Head of caudate nucleus (tissue), 42 donors: ENCODE measurements at regions not wholly inside any gene's neighbourhood (a gene's known extent, or its start where the extent isn't known, plus 50 kb on each side); places are given as distances from the start of the nearest gene placed in this dataset.
"Not testable (repeated sequence)": the region's sequence is repeated elsewhere in the genome, so short reads cannot be mapped to it uniquely, and the experiment has no call there.

Source experiments
- DNase-seq, 42 donors: peaks; one replicate each; pipeline versions ENCODE4 v3.0.0 to v3.0.0-alpha.2; 2020 to 2021; ENCODE audit warnings: mixed read lengths in 7 of 42
- intact Hi-C: fragments of 100-400 bp; cut with DNase I; formaldehyde crosslinking; loops from one replicate; pipeline ENCODE4 v1.15.0; 2022

DNA sequence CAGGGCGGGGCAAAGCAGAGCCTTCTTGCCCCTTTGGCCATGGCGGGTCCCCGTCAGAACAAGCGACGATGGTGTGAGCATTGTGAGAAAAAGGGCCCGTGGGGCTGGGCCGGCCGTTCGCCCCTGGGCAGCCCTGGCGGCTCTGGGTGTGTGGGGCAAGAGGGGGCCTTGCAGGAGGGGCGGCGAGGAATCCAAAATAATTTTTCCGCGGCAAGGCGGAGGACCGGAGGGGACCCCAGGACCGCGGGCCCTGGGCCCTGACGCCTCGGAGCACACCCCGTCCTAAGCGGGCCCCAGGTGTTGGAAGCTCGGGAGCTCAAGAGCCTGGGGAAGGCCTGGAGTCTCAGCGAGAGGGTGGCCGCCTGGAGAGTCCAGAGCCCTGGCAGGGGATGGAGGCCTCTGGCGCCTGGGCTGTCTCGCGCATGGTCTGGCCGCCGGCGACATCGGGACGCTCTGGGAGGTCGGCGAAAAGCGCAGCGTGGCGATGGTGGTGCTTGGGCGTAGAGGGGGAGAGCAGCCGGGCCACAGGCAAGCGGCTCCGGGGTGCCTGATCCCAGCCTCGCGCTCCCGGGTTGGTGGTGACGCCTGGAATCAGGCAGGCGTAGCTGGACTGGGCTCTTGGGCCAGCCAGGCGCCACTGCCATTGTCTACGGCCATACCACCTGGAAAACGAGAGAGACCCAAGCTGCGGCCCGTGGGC, 1469.9 kb downstream of the FOXD4L5 start:
- DNase-seq, intact Hi-C loops: not testable (repeated sequence)

DNA sequence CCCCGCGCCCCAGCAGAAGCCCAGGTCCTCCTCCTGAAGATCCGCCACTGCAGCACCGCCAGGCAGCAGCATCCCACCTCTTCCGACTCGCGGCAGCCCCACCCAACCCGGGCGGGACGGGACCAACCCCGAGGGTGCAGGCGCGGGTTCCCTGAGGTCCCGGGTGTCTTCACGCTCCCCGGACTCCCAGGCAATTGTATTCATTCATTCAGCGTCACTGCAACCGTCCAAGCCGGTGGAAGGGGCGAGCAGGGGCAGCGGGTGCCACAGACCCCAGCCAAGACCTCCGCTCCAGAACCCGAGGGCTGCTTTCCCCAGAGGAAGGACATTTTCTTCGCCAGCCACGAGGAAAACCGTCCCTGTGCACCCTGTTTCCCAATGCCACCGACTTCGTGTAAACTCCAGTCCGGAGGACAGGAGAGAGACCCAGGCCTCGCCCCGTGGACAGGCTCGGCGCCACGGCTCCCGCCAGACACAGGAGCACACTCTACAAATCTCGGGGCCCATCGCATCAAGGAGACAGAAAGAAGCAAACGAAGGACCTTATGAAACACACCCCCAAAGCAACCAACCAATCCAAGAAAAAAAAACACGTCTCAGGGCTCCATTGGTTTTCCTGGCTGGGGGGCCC, 1471.5 kb downstream of the FOXD4L5 start:
- intact Hi-C loops, DNase-seq: not testable (repeated sequence)

DNA sequence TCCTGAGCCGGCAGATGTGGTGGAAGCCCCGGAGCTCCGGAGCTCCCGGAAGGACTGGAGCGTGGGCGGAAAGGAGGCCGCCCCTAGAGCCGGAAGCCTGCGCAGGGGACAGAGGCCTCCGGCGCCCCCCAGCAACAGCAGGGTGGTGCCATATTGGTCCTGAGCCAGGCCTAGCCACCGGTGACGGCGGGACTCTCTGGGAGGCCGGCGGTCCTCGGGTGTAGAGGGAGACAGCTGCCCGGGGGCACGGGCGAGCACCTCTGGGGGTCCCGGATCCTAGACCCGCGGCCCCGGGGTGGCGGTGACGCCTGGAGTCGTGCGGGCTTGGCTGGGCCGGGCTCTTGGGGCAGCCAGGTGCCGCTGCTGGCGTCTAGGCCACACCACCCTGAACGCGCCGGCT, 1472.2 kb downstream of the FOXD4L5 start:
- DNase-seq, intact Hi-C loops: not testable (repeated sequence)

DNA sequence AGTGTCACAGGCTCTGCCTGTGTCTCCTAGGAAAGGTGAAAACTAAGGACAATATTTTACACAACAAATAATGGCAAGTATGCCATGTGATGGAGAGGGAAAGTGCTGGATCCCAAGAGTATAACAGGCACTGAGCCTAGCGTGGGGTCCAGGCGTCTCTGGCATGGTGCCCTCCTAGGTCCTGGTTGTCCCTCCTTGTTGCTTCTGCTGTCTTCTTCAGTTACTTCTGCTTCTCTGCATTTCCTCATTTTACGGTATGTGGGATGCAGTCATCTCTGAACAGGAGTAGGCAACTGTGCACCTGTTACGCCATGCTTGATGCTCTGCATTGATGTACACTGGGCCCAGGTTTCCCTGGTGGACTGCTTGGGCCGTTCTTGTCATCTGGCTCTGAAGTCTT, 1480.8 kb downstream of the FOXD4L5 start:
- DNase-seq, intact Hi-C loops: not testable (repeated sequence)

DNA sequence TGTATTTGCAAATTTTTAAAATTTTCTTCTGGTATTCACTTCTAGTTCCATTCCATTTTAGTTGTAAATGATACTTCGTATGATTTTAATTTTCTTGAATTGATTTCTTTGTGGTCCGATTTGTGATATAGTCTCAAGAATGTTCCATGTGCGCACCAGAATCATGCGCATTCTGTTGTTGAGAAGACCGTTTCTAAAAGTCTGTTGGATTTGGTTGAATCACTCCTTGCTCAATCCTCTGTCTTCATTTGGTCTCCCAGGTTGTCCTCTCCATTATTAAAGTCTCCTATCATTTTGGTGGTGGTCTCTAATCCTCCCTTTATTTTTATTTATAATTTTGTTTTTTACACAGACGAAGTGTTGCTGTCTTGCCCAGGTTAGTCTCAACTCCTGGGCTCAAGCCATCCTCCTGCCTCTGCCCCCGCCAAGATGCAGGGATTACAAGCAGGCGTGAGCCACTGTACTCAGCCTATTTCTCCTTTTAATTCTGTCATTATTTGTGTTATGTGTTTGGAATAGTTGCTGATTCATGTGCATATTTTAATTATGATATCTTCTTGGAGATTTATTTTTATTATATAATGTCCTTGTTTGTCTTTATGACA, 1490.8 kb downstream of the FOXD4L5 start:
- intact Hi-C loops, DNase-seq: not testable (repeated sequence)

DNA sequence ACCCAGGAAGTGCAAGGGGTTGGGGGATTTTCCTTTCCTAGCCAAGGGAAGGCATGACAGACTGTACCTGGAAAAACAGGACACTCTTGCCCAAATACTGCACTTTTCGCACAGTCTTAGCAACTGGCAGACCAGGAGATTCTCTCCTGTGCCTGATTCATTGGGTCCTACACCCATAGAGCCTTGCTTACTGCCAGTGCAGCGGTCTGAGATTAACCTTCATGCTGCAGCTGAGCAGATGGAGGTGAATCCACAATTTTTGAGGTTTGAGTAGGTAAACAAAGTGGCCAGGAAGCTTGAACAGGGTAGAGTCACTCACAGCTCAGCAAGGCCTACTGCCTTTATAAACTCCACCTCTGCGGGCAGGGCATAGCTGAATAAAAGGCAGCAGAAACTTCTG, 1497.6 kb downstream of the FOXD4L5 start:
- intact Hi-C loops, DNase-seq: not testable (repeated sequence)

DNA sequence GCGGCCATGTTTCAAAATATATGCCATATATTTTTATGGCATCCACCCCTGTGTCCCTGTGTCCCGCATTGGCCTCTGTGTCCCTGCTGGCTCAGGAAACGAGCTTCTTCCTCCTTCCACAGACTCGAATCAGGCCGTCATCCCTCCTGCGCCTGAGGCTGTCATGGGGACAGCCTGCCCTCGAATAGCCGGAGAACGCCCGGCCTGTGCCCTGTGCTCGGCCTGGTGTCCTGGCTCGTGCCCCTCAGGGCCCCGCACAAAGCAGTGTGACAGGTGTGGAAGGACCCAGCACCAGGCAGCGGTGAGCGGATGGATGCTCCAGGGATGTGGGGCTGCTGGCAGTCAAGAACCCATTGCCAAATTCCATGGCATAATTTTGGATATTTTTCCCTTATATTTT, 1500.0 kb downstream of the FOXD4L5 start:
- DNase-seq, intact Hi-C loops: not testable (repeated sequence)

DNA sequence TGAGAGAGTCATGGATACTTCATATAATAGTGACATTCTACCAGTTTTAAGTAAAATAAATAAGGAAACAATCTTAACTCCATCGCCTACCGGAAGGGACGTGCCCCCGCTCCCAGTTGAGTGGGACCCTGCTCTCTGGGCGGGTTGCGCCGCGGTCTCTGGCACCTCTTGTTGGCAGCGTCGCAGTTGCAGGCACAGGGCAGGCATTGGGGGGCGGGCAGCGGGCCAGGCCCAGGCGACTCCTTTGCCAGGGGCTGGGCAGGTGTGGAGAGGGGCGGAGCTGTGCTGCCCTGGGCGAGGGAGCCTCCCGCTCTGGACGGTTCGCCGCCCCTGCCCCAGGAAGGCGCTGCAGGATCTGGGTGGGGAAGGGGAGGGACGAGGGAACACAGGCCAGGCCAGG, 1500.6 kb downstream of the FOXD4L5 start:
- intact Hi-C loops = not testable (repeated sequence)
- peak in 1 of 42 donors; percentile 15 for DNase-seq

DNA sequence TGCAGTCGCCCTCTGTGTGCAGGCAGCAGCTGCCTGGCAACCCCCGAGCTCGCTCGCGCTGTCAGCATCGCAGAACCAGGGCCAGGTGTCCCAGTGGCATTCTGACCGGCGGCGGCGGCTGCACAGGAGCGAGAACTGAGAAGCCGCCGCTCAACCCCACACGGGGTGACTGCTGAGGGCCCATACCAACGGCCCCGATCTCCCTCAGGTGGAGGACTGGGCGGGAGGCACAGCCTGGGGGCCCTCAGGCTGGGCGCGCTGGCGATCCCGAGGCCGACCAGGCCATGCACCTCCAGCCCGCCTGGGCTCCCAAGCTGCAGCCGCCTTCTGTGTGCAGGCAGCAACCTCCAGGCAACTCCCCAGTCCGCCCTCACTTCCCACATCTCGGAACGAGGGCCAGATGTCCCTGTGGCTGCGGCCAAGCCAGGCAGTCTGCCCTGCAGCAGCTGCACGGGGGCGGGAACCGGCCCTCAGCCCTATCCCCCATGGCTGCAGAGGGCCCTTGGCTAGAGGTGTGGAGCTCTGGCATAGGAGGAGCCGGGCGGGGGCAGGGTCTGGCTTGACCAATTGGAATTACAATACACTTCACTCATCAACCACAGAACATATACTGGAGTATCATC, 1503.1 kb downstream of the FOXD4L5 start:
- intact Hi-C loops, DNase-seq: not testable (repeated sequence)

DNA sequence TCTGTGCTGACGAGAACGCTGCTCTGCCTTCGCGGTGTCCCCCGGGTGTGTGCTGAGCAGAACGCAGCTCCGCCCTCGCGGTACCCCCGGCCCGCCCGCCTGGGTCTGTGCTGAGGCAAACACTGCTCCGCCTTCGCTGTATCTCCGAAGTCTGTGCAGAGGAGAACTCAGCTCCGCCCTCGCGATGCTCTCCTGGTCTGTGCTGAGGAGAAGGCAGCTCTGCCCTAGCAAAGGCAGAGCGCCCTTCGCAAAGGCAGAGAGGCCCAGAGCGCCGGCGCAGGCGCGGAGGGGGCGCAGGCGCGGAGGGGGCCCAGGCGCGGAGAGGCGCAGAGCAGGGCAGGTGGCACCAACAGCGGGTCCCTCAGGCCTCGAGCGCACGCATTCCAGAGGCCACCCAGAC, 1503.6 kb downstream of the FOXD4L5 start:
- peak in 10 of 42 donors; percentile 2 to 24 (median 10) for DNase-seq
- intact Hi-C loops = not testable (repeated sequence)

DNA sequence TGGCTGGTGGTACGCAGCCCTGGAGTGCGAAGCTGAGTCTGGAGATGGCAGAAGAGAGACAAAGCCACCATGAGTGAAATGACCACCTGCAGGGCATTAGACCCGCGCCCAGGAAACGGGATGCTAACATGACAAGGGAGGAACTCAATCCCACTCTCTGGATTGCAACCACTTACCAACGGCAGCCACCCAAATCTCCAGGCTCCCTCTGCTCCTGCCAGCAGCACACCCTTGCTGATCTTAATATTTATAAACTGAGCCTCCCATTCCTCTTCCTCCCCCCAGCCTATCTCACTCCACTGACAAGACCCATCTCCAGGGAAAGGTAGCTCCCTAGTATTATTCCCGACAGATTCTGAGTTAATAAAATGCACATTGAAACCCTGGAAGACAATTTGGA, 1508.8 kb downstream of the FOXD4L5 start:
- intact Hi-C loops, DNase-seq: not testable (repeated sequence)

DNA sequence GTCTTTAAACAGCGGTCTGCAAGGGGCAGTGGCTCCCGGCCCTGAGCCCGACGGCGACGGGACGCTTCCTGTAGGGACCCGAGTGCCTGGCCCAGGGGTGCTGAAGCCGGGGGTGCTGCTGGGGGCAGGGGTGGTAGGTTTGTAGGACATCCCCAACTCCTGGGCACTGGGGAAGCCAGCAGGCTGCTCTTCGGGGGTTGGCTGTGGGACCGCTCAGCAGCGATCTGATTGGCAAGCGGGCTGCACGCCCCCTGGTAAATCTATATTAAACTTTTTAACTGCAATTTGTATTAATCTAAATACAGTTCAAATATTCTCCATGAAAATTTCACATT, 1510.0 kb downstream of the FOXD4L5 start:
- intact Hi-C loops, DNase-seq: not testable (repeated sequence)

DNA sequence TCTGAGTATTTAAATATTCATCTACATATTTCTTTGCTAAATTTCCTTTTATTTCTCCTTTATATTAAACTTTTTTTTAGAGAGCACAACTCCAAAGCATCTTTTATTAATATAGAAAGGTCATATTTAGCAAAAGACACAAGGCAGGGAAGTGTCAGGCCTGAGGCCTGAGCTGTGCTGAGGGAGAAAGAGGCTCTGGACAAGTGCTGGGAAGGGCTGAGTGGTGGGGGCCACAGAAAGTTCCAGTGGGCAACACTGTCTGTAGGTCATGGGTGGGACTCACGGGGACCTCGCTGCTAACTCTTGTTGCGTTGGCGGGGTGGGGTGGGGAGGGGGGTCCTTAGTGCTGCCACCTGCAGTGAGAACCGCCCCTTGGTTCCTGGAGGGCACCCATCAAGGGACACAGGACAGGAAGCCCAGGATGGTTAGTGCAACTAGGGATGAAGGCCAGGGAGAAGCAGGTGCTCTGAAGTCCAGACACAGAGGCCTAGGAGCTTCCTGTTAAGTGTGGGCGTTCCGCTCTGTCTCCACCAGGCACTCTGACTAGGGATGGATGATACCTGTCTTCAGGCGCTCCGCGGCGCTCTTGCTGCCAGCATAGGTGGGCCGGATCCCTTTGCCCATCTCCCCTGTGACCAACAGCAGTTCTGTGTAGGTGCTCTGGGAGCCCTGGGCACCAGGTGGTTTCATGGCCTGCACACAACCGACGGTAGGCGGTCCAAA, 1510.5 kb downstream of the FOXD4L5 start:
- intact Hi-C loops = not testable (repeated sequence)

DNA sequence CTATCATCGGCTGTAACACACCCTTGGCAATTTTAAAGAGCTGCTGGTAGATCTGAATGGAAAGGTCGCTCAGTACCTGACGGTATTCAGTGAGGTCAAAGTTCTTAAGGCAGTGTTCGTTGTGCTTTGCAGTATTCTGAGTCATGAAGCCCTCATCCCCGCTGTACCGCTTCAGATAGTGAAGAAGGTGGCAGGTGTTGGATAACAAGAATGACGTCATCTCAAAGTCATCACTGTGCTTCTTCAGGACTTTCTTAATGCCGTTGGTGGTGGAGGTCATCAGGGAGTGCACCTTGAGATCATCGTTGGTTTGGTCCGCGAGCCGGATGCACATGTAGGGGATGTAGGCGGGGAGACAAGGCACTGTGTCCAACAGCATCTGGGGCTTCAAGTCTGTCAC, 1522.8 kb downstream of the FOXD4L5 start:
- intact Hi-C loops, DNase-seq: not testable (repeated sequence)

More for the DNA sequence above, 1510.5 kb downstream of the FOXD4L5 start:
- not testable (repeated sequence) for DNase-seq

DNA sequence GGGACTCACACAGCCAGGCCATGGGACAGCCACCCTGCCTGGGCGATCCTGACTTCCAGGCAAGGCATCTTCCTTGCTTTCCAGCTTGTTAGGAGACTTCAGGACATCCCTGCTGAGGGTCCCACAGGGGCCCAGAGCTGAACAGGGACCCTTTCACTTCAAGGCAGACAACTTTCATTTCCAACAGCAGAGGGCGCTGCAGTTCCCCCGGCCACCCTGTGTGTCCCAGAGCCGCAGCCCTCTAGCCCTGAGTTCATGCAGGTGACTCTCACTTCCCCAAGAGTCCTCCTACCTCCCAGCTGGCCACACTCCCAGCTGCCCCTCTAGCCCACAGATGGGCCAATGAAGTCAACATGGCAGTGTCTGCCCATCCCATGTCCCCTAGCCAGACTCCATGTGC, 1556.0 kb downstream of the FOXD4L5 start:
- DNase-seq, intact Hi-C loops: not testable (repeated sequence)

DNA sequence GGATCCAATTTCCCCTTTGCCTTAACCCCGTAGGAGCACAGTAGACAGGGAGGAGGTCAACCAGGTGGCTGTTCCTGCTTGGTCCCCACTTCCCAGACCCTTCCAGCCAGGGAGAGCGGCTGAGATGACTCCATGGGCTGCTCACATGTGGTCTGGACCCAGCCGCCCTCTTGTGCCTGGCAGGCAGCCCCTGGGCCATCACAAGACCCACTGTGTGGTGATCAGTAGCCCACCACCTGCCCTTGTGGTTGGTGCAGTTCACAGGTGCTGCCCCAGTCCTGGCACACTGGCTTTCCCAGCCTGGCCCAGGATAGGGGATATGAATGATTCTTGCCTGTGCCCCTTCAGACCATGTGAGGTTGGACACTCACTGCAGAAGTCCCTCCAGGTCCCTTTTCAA, 1556.7 kb downstream of the FOXD4L5 start:
- no peak for DNase-seq
- intact Hi-C loops = no loop called here

DNA sequence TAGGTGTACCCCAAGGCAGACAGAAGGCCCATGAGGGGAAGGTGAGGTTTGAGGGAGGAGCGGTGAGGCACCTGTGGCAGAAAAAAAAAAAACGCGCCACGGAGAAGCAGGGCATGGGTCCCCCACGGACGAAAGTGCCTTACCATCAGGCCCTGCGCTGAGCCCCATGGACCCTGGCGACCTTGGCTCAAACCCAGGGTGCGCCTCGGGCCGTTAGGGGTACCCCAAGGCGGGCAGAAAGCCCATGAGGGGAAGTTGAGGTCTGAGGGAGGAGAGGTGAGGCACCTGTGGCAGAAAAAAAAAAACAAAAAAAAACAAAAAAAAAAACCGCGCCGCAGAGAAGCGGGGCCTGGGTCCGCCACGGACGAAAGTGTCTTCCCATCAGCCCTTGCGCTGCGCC, 1576.7 kb downstream of the FOXD4L5 start:
- DNase-seq, intact Hi-C loops: not testable (repeated sequence)

DNA sequence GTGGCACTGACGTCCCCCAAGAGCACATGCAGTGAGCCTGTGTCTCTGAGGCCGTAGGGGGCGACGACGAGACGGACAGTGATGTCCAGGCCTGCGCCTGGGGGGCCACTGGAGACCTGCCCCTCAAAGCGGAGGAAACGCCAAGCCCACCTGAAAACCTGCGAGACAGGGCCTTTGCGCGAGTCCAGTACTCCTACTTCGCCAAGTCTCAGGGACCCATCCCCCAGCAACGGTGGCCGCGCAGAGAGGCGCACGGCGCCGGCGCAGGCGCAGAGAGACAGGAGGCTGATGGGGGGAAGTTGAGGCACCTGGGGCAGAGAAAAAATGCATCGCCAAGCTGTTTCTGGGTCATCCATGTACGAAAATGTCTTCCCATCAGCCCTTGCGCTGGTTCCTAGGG, 1580.6 kb downstream of the FOXD4L5 start:
- DNase-seq = not testable (repeated sequence)

DNA sequence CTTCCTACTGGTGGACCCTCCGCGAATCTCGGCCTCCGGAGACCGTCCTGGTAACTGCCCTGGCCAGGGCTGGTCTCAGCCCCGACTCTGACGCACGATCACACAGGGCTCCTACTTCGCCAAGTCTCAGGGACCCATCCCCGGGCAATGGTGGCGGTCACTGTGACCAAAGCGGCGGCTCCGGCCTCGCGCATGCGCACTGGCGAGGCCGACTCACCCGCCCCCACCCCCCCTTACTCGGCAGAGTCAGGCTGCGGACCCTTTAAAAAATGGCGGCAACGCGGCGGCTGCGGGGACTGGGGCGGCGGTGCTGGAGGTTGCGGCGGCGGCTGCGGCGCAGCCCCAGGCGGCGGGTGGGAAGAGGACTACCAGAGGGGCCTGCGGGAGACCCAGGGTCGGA, 1581.3 kb downstream of the FOXD4L5 start:
- peak in 14 of 42 donors; percentile 9 to 65 (median 34) for DNase-seq
- intact Hi-C loops = not testable (repeated sequence)

More for the DNA sequence above, 1580.6 kb downstream of the FOXD4L5 start:
- intact Hi-C loops = not testable (repeated sequence)
